22Rv1 (cell line): ENCODE measurements at regions not wholly inside any gene's neighbourhood (a gene's known extent, or its start where the extent isn't known, plus 50 kb on each side); places are given as distances from the start of the nearest gene placed in this dataset.
"Not testable (repeated sequence)": the region's sequence is repeated elsewhere in the genome, so short reads cannot be mapped to it uniquely, and the experiment has no call there.

Experiments used
- H3K27ac ChIP-seq: fragments of 450-650 bp; 2 replicates; pipeline ENCODE4 v1.5.1; 2017
- CTCF ChIP-seq: fragments of 450-650 bp; IDR thresholded peaks from 2 replicates; pipeline ENCODE4 v1.5.1; 2017; ENCODE audit warnings: mild to moderate bottlenecking
- ZFX ChIP-seq: fragments of 450-650 bp; IDR thresholded peaks from 2 replicates; pipeline ENCODE4 v1.6.1; 2017; ENCODE audit warnings: antibody characterized with exemption, borderline replicate concordance

- TF ChIP-seq ZFX (no peak), CTCF (no peak)
- H3K27ac ChIP-seq: no peak overlapping the region
Observed at GRCh38 chr15:35254062-35254461, 169.0 kb upstream of the NANOGP8 start.

- no peak for TF ChIP-seq ZFX
- H3K27ac ChIP-seq: no peak overlapping the region
Observed at GRCh38 chr15:35252351-35252865, 167.3 kb upstream of the NANOGP8 start.

GRCh38 chr15:35247150-35247549, 162.1 kb upstream of the NANOGP8 start:
- TF ChIP-seq ZFX (no peak), CTCF (no peak)
- no peak overlapping the region for H3K27ac ChIP-seq

- TF ChIP-seq CTCF: no peak
- no peak for TF ChIP-seq ZFX
Observed at GRCh38 chr15:35246451-35246850, 161.4 kb upstream of the NANOGP8 start.

GRCh38 chr15:35245681-35246080, 160.6 kb upstream of the NANOGP8 start:
- not testable (repeated sequence) for H3K27ac ChIP-seq

More at GRCh38 chr15:35246451-35246850, 161.4 kb upstream of the NANOGP8 start:
- no peak overlapping the region for H3K27ac ChIP-seq

- no peak overlapping the region for H3K27ac ChIP-seq
- no peak for TF ChIP-seq CTCF
- TF ChIP-seq ZFX: no peak
Observed at GRCh38 chr15:35244227-35244626, 159.1 kb upstream of the NANOGP8 start.

GRCh38 chr15:35243758-35244157, 158.7 kb upstream of the NANOGP8 start:
- TF ChIP-seq CTCF: no peak
- no peak for TF ChIP-seq ZFX
- H3K27ac ChIP-seq: no peak overlapping the region

GRCh38 chr15:35239693-35240092, 154.6 kb upstream of the NANOGP8 start:
- not testable (repeated sequence) for H3K27ac ChIP-seq

- not testable (repeated sequence) for H3K27ac ChIP-seq
Observed at GRCh38 chr15:35238448-35238847, 153.4 kb upstream of the NANOGP8 start.

- H3K27ac ChIP-seq: no peak overlapping the region
- TF ChIP-seq CTCF (no peak), ZFX (no peak)
Observed at GRCh38 chr15:35229085-35229484, 144.0 kb upstream of the NANOGP8 start.
